ENCODE measurements at regions not wholly inside any gene's neighbourhood (a gene's known extent, or its start where the extent isn't known, plus 50 kb on each side); places are given as distances from the start of the nearest gene placed in this dataset.

DNA sequence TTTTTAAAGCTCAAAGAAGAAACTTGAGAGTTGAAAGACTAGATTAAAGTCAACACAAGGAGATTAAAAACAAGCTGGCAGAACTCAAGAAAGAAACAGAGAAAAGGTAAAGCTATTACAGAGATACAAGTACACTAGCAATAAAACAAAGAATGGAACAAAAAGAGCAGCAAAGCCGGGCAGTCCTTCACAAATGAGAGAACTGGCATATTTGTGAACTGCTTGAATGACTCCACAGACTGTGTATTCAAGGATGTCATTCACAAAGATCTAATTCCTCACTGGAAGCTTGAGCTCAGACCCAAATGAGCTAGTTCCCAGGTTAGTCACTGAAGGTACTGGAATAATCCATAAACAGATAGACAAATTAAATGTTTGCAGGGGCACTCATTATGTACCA, 318.0 kb downstream of the MYCN start:
- no peak for TF ChIP-seq CTCF (IDR thresholded peaks at IDR 0.05; ENCODE audit: low read depth, low read length, missing control alignments)
- H3K27ac ChIP-seq: no peak overlapping the region
- no peak for DNase-seq
- no peaks in the 10 kb centered on the region for H3K27me3 ChIP-seq (replicated peaks)
- H3K4me3 ChIP-seq (ENCODE audit: low read depth, low read length): no peak overlapping the region
- H3K36me3 ChIP-seq (replicated peaks): no peaks in the 10 kb centered on the region
- in situ Hi-C loops (cut with HindIII; ENCODE audit: low pct_ligation_motif_present, low sequenced_read_pairs): no loop called here

DNA sequence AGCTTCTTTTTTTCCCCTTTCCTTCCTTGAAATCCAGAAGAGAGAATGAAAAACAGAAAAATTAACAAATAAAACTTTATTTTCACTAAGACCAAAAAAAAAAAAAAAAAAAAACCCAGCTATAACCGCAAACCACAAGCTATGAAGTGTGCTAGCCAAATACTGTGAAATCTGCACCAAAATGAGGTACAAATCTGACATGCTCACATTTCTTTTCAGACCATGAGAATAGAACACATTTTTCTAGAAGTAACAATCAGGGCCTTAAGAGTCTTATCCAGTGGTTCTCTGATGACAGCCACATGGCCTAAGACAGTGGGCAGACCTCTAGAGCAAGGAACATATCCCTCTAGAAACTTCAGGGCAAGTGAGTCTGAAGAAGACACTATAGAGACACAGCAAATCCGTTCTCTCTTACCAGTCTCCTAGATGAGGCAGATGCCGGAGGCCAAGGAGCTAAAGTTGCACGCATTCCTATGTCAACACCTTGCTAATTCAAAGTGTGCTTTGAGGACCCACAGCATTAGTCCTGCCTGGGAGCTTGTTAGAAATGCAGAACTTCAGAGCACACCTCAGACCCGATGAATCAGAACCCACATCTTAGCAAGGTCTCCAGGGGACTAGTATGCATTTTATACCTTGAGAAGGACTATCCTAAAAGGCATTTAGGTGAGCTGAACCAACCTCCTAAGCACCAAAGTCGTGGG, 317.1 kb downstream of the MYCN start:
- no peak overlapping the region for H3K4me3 ChIP-seq (ENCODE audit: low read depth, low read length)
- no peak overlapping the region for H3K27ac ChIP-seq
- H3K27me3 ChIP-seq (replicated peaks): no peaks in the 10 kb centered on the region
- in situ Hi-C loops (cut with HindIII; ENCODE audit: low pct_ligation_motif_present, low sequenced_read_pairs): no loop called here
- no peak for DNase-seq
- no peak for TF ChIP-seq CTCF (IDR thresholded peaks at IDR 0.05; ENCODE audit: low read depth, low read length, missing control alignments)
- no peaks in the 10 kb centered on the region for H3K36me3 ChIP-seq (replicated peaks)

DNA sequence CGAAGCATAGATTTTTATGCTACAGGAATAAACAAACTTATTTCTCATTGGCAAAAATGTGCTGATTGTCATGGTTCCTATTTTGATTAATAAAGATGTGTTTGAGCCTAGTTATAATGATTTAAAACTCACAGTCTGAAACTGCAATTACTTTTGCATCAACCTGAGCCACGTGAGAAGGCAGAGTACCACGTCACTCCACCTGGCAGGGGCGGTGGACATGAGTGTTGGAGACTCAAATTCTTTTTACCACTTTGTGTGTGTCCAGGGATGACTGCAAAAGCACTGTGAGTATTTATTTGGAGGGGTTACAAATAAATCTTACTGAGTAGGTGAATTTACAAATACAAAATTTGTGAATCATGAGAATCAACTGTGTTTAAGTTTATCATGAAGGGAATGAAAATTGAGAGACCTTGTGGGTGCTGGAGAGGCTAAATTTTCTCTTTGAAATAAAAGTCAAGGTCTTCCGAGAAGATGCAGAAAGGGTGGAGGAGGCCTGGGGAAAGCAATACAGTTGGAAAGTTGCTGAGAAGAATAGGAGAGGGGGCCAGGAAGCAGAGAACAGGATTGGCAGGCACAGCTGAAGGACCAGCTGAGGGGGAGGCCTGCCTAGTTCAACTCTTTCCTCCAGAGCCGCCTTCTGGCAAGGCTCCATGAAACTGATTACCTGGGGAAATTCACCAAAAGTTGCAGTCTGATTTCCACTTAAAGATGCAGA, 316.4 kb downstream of the MYCN start:
- Histone ChIP-seq H3K4me3 (ENCODE audit: low read depth, low read length) (no peak overlapping the region), H3K27me3 (replicated peaks) (no peaks in the 10 kb centered on the region), H3K36me3 (replicated peaks) (no peaks in the 10 kb centered on the region), H3K27ac (no peak overlapping the region)
- in situ Hi-C loops (cut with HindIII; ENCODE audit: low pct_ligation_motif_present, low sequenced_read_pairs): no loop called here
- TF ChIP-seq CTCF (IDR thresholded peaks at IDR 0.05; ENCODE audit: low read depth, low read length, missing control alignments): no peak
- no peak for DNase-seq

DNA sequence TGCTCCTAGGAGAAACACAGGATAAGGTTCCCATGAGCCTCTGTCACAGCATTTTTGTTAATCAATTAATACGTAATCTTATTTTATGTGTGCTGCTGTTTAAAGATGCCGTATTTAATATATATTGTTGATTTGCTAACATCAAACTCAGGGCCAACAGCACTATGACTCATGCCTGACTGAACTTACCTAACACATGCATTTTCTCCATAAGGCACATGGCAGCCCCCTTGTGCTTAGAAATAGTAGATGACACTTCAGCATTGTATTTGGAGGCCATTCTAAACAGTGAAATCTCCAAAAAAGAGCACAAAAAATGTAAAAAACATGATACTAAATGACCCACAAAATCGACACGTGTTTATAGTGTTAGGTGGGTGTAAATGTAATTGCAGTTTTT, 314.8 kb downstream of the MYCN start:
- no peaks in the 10 kb centered on the region for H3K36me3 ChIP-seq (replicated peaks)
- no peak overlapping the region for H3K4me3 ChIP-seq (ENCODE audit: low read depth, low read length)
- in situ Hi-C loops (cut with HindIII; ENCODE audit: low pct_ligation_motif_present, low sequenced_read_pairs): no loop called here
- TF ChIP-seq CTCF (IDR thresholded peaks at IDR 0.05; ENCODE audit: low read depth, low read length, missing control alignments): no peak
- no peaks in the 10 kb centered on the region for H3K27me3 ChIP-seq (replicated peaks)
- no peak for DNase-seq
- no peak overlapping the region for H3K27ac ChIP-seq

- H3K4me3 ChIP-seq (ENCODE audit: low read depth, low read length): no peak overlapping the region
- in situ Hi-C loops (cut with HindIII; ENCODE audit: low pct_ligation_motif_present, low sequenced_read_pairs): no loop called here
- H3K27me3 ChIP-seq (replicated peaks): no peaks in the 10 kb centered on the region
- TF ChIP-seq CTCF (IDR thresholded peaks at IDR 0.05; ENCODE audit: low read depth, low read length, missing control alignments): no peak
- no peaks in the 10 kb centered on the region for H3K36me3 ChIP-seq (replicated peaks)
- DNase-seq: no peak
- H3K27ac ChIP-seq: no peak overlapping the region
Observed at GRCh38 chr2:16254356-16254965, 314.1 kb downstream of the MYCN start.

Data from brain microvascular endothelial cell (primary cell).